ENCODE measurements at regions not wholly inside any gene's neighbourhood (a gene's known extent, or its start where the extent isn't known, plus 50 kb on each side); places are given as distances from the start of the nearest gene placed in this dataset.

GRCh38 chr1:69413129-69413528 is 154.6 kb upstream of the LRRC7 start:
- ATAC-seq = peak; percentile 60 to 80
- no peaks in the 10 kb centered on the region for H3K36me3 ChIP-seq
- H3K27me3 ChIP-seq = no peaks in the 10 kb centered on the region
- TF ChIP-seq CTCF (IDR thresholded peaks at IDR 0.05 in 4 of 5, conservative IDR thresholded peaks at IDR 0.05 in 1 of 5) = no peak
- no peak for TF ChIP-seq POLR2A (IDR thresholded peaks at IDR 0.05)
- H3K27ac ChIP-seq = peak overlapping the region in 3 of 4 donors; percentile 2 to 57 (median 54)
- no peak for DNase-seq
- no peaks in the 10 kb centered on the region for H3K9me3 ChIP-seq
- H3K4me3 ChIP-seq = no peak overlapping the region
- peaks cover 4% of the 10 kb centered on the region in 2 donors for H3K4me1 ChIP-seq
- intact Hi-C loops (cut with DNase I; ENCODE audit: low total_unique reads) = no loop called here
- in situ Hi-C loops (cut with MboI; ENCODE audit: low sequenced_read_pairs in 4 of 4) = no loop called here

GRCh38 chr1:69414574-69414973 is 153.1 kb upstream of the LRRC7 start:
- Histone ChIP-seq H3K4me3 (no peak overlapping the region), H3K4me1 (peaks cover 4% of the 10 kb centered on the region in 2 donors), H3K36me3 (no peaks in the 10 kb centered on the region), H3K9me3 (no peaks in the 10 kb centered on the region), H3K27ac (no peak overlapping the region), H3K27me3 (no peaks in the 10 kb centered on the region)
- TF ChIP-seq POLR2A (IDR thresholded peaks at IDR 0.05) (no peak), CTCF (IDR thresholded peaks at IDR 0.05 in 4 of 5, conservative IDR thresholded peaks at IDR 0.05 in 1 of 5) (no peak)
- intact Hi-C loops (cut with DNase I; ENCODE audit: low total_unique reads) = no loop called here
- no peak for ATAC-seq
- in situ Hi-C loops (cut with MboI; ENCODE audit: low sequenced_read_pairs in 4 of 4) = no loop called here
- no peak for DNase-seq

GRCh38 chr1:69421286-69421685 is 146.4 kb upstream of the LRRC7 start:
- ATAC-seq = no peak
- Histone ChIP-seq H3K27ac (no peak overlapping the region), H3K4me1 (no peaks in the 10 kb centered on the region), H3K9me3 (no peaks in the 10 kb centered on the region), H3K4me3 (no peak overlapping the region), H3K36me3 (no peaks in the 10 kb centered on the region), H3K27me3 (no peaks in the 10 kb centered on the region)
- TF ChIP-seq POLR2A (IDR thresholded peaks at IDR 0.05) = no peak
- DNase-seq = no peak
- intact Hi-C loops (cut with DNase I; ENCODE audit: low total_unique reads) = no loop called here
- in situ Hi-C loops (cut with MboI; ENCODE audit: low sequenced_read_pairs in 4 of 4) = no loop called here

GRCh38 chr1:69425871-69426270 is 141.9 kb upstream of the LRRC7 start:
- DNase-seq (no peak), ATAC-seq (no peak)
- no peaks in the 10 kb centered on the region for H3K36me3 ChIP-seq
- H3K4me3 ChIP-seq = no peak overlapping the region
- H3K4me1 ChIP-seq = no peaks in the 10 kb centered on the region
- no peak for TF ChIP-seq POLR2A (IDR thresholded peaks at IDR 0.05)
- no peak for TF ChIP-seq CTCF (IDR thresholded peaks at IDR 0.05 in 4 of 5, conservative IDR thresholded peaks at IDR 0.05 in 1 of 5)
- no peaks in the 10 kb centered on the region for H3K27me3 ChIP-seq
- in situ Hi-C loops (cut with MboI; ENCODE audit: low sequenced_read_pairs in 4 of 4) (no loop called here), intact Hi-C loops (cut with DNase I; ENCODE audit: low total_unique reads) (no loop called here)
- no peak overlapping the region for H3K27ac ChIP-seq
- no peaks in the 10 kb centered on the region for H3K9me3 ChIP-seq

- Histone ChIP-seq H3K27ac (no peak overlapping the region), H3K4me1 (no peaks in the 10 kb centered on the region), H3K4me3 (no peak overlapping the region), H3K9me3 (no peaks in the 10 kb centered on the region), H3K27me3 (no peaks in the 10 kb centered on the region), H3K36me3 (no peaks in the 10 kb centered on the region)
- DNase-seq (no peak), ATAC-seq (no peak)
- in situ Hi-C loops (cut with MboI; ENCODE audit: low sequenced_read_pairs in 4 of 4) = no loop called here
- no peak for TF ChIP-seq CTCF (IDR thresholded peaks at IDR 0.05 in 4 of 5, conservative IDR thresholded peaks at IDR 0.05 in 1 of 5)
- TF ChIP-seq POLR2A (IDR thresholded peaks at IDR 0.05) = no peak
- intact Hi-C loops (cut with DNase I; ENCODE audit: low total_unique reads) = no loop called here
These were observed 141.3 kb upstream of the LRRC7 start for GRCh38 chr1:69426401-69426800.

All from gastrocnemius medialis (tissue), 4 donors.